HEK293 (cell line): ENCODE measurements at regions not wholly inside any gene's neighbourhood (a gene's known extent, or its start where the extent isn't known, plus 50 kb on each side); places are given as distances from the start of the nearest gene placed in this dataset.

Experiments
- CTCF ChIP-seq: fragments of 450-650 bp; formaldehyde crosslinking; IDR thresholded peaks from 2 replicates; pipeline ENCODE4 v1.5.1; 2016; ENCODE audit warnings: missing biosample characterization, missing genetic modification characterization
- KLF1 ChIP-seq: fragments of 450-650 bp; formaldehyde crosslinking; IDR thresholded peaks from 2 replicates; pipeline ENCODE4 v1.5.1; 2016; ENCODE audit warnings: missing biosample characterization, missing genetic modification characterization
- ZNF362 ChIP-seq: fragments of 450-650 bp; formaldehyde crosslinking; IDR thresholded peaks from 2 replicates; pipeline ENCODE4 v1.5.1; 2016; ENCODE audit warnings: missing biosample characterization, missing genetic modification characterization
- ZNF530 ChIP-seq: fragments of 450-650 bp; formaldehyde crosslinking; IDR thresholded peaks from 2 replicates; pipeline ENCODE4 v1.5.1; 2016; ENCODE audit warnings: low read depth, missing biosample characterization, missing genetic modification characterization

- TF ChIP-seq KLF1 (tag by site-specific recombination) (no peak), ZNF530 (tag by site-specific recombination) (no peak), CTCF (tag by site-specific recombination) (no peak), ZNF362 (tag by site-specific recombination) (no peak)
Observed at GRCh38 chr17:70492368-70492767, 323.0 kb downstream of the KCNJ2 start.
